ENCODE measurements at regions not wholly inside any gene's neighbourhood (a gene's known extent, or its start where the extent isn't known, plus 50 kb on each side); places are given as distances from the start of the nearest gene placed in this dataset.

DNA sequence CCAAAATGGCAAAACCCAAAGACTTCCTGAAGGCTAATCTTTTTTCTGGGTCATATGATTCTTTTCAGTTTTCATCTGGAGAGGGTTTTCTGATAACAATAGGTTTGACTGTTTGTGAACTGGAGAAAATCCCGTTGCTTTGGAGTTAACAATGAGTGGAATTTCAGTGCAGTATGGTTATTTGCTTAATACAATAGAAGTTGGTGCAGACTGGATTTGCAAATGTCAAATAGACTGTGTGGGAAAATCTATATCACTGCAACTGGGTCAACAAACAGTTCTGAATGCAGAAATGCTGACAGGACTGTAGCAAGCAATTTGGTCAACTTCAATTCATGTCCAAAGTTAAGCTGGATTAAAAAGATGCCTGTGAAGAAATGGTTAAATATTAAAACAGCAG, 267.5 kb upstream of the ARGLU1 start:
- no peak for TF ChIP-seq POLR2AphosphoS5 (IDR thresholded peaks at IDR 0.05; ENCODE audit: borderline replicate concordance, low read depth, low read length)
- no peak for TF ChIP-seq EZH2 (IDR thresholded peaks at IDR 0.05)
- TF ChIP-seq FOXP2 (optimal IDR thresholded peaks at IDR 0.05; ENCODE audit: control extremely low read depth, extremely low read length, insufficient read depth) = no peak

Data from SK-N-MC (cell line).